GM21367 (cell line): ENCODE measurements at regions not wholly inside any gene's neighbourhood (a gene's known extent, or its start where the extent isn't known, plus 50 kb on each side); places are given as distances from the start of the nearest gene placed in this dataset.
"Not testable (repeated sequence)": the region's sequence is repeated elsewhere in the genome, so short reads cannot be mapped to it uniquely, and the experiment has no call there.

Experiments
- ATAC-seq: cut with Tn5 transposase; IDR thresholded peaks from one replicate; pipeline ENCODE4 v1.9.1; 2021; ENCODE audit not compliant: unreplicated experiment

GRCh38 chr6:66396549-66396948, 689.5 kb upstream of the EYS start:
- ATAC-seq, result no peak

GRCh38 chr6:66396145-66396544, 689.1 kb upstream of the EYS start:
- no peak for ATAC-seq

DNA sequence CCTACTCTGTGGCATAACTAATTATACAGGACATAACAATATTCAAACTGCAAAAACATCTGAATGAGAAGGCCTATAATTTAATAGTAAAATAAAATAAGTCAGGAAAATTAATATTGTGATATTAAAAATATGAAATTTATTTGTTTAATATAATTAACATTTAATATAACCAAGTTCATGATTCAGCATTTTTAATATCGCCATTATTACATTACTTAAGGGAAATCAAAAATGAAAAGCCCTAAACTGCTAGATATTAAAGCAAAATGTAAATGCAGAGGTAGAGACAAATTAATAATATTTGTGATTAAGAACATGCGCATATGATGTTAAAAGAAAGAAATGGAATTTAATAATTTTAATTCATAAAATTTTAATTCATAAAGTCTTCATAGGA, 683.4 kb upstream of the EYS start:
- ATAC-seq, result no peak

- no peak for ATAC-seq
Measured at GRCh38 chr6:66376001-66376400, 669.0 kb upstream of the EYS start.

DNA sequence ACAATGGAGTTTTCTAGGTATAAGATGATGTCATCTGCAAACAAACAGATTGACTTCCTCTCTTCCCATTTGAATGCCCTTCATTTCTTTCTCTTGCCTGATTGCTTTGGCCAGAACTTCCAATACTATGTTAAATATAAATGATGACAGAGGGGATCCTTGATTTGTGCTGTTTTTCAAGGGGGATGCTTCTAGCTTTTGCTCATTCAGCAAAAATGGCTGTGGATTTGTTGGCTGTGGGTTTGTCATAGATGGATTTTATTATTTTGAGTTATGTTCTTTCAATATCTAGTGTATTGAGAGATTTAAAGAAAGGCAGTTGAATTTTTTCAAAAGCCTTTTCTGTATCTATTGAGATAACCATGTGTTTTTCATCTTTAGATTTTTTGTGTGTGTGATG, 662.4 kb upstream of the EYS start:
- ATAC-seq, result no peak

- ATAC-seq, result no peak
Measured at GRCh38 chr6:66362888-66363287, 655.9 kb upstream of the EYS start.

GRCh38 chr6:66361886-66362285, 654.9 kb upstream of the EYS start:
- no peak for ATAC-seq

- no peak for ATAC-seq
Measured at GRCh38 chr6:66357781-66358180, 650.8 kb upstream of the EYS start.

GRCh38 chr6:66355471-66355870, 648.4 kb upstream of the EYS start:
- ATAC-seq, result no peak

- no peak for ATAC-seq
Measured at GRCh38 chr6:66344796-66345195, 637.8 kb upstream of the EYS start.

- ATAC-seq, result no peak
Measured at GRCh38 chr6:66340736-66341135, 633.7 kb upstream of the EYS start.

GRCh38 chr6:66336176-66336575, 629.1 kb upstream of the EYS start:
- ATAC-seq, result no peak

- ATAC-seq, result no peak
Measured at GRCh38 chr6:66328200-66328599, 621.2 kb upstream of the EYS start.

GRCh38 chr6:66326228-66326627, 619.2 kb upstream of the EYS start:
- no peak for ATAC-seq

- ATAC-seq, result no peak
Measured at GRCh38 chr6:66321017-66321416, 614.0 kb upstream of the EYS start.

GRCh38 chr6:66307490-66307889, 600.5 kb upstream of the EYS start:
- ATAC-seq, result no peak

GRCh38 chr6:66291905-66292304, 584.9 kb upstream of the EYS start:
- ATAC-seq, result no peak

GRCh38 chr6:66289889-66290288, 582.9 kb upstream of the EYS start:
- no peak for ATAC-seq

GRCh38 chr6:66278115-66278514, 571.1 kb upstream of the EYS start:
- no peak for ATAC-seq

GRCh38 chr6:66277400-66277799, 570.4 kb upstream of the EYS start:
- ATAC-seq, result no peak

DNA sequence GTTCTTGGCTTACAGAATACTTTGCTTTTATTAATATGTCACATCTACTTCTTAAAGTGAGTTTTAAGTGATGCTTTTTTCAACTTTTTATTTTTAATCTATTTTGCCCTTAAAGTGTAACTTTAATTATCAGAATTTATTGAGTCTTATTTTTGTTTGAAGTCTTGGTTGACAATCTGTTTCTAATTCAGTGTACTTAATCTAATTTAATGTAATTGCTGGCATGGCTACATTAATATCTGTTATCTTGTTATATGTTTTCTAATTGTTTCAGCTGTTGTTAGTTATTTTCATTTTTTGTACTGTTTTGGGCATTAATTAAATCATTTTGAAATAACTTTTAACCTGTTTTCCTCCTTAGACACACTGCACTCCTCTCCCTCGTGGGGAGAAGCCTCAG, 558.7 kb upstream of the EYS start:
- ATAC-seq, result no peak

DNA sequence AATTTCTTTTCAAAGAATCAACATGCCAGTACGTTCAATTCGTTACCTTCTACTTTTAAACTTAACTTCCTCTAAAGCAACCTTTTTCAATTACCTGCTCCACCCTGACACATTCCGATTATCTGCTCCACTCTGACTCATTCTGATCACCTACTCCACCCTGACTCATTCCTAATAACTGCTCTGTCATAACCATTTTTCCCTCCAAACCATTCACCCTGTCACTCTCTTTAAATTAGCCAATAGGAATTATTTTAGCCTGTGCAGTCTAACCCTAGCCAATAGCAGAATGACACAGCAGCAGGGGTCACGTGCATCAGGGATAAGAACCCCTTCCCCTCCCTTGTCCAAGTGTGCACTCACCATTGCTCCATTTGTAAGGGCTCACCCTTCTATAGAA, 557.4 kb upstream of the EYS start:
- ATAC-seq, result no peak

DNA sequence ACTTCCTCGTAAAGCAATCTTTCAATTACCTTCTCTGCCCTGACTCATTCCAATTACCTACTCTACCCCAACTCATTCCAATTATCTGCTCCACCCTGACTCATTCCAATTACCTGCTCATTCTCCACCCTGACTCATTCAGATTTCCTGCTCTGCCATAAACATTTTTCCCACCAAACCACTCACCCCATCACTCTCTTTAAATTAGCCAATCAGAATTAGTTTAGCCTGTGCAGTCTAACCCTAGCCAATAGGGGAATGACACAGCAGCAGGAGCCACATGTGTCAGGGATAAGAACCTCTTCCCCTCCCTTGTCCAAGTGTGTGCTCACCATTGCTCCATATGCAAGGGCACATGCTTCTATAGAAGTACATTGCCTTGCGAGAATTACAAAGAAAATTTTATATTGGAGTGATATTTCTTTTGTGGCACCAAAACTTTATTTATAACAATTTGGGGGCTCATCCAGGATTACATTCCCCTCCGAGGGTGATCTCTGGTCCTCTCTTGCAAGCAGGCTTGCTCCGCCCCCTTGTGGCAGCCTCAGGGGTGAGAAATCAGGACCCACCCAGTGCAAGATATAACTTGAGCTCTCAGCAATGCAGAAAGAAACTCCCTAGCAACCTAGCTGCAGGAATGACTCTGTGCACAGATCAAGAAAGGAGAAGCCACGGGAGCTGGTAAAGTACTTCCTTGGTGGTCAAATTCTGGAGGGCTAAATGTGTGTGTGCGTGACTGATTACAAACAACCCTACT, 551.9 kb upstream of the EYS start:
- ATAC-seq, result not testable (repeated sequence)
